DND-41 (cell line): ENCODE measurements at regions not wholly inside any gene's neighbourhood (a gene's known extent, or its start where the extent isn't known, plus 50 kb on each side); places are given as distances from the start of the nearest gene placed in this dataset.

Experiments used
- ATAC-seq: fragments of 200-7000 bp; cut with Tn5 transposase; 3 replicates; pipeline ENCODE4 v1.9.1; 2021; ENCODE audit warnings: low read depth; ENCODE audit not compliant: insufficient read depth
- DNase-seq: peaks from one replicate; pipeline ENCODE4 v3.0.0-alpha.2; 2020
- H2AFZ ChIP-seq: 2 replicates; pipeline ENCODE4 v1.6.0; 2012; ENCODE audit warnings: low read depth, low read length
- H3K27ac ChIP-seq: 2 replicates; pipeline ENCODE4 v1.5.1; 2012; ENCODE audit warnings: low read length, inconsistent platforms
- H3K27me3 ChIP-seq: fragments of 200-600 bp; sonication (generic); 2 replicates; pipeline ENCODE4 v1.6.0; 2012; ENCODE audit warnings: low read length, mild to moderate bottlenecking, inconsistent platforms; ENCODE audit not compliant: insufficient read depth, poor library complexity
- H3K36me3 ChIP-seq: 2 replicates; pipeline ENCODE4 v1.5.1; 2012; ENCODE audit warnings: low read length, inconsistent platforms; ENCODE audit not compliant: insufficient read depth
- H3K4me1 ChIP-seq: 2 replicates; pipeline ENCODE4 v1.5.1; 2012; ENCODE audit warnings: mild to moderate bottlenecking, low read length; ENCODE audit not compliant: insufficient read depth
- H3K4me2 ChIP-seq: 2 replicates; pipeline ENCODE4 v1.6.0; 2012; ENCODE audit warnings: mild to moderate bottlenecking, moderate library complexity, low read length, inconsistent platforms; ENCODE audit not compliant: insufficient read depth
- H3K4me3 ChIP-seq, 2 experiments: fragments of 200-600 bp in 1 of 2; shearing (Covaris generic) in 1 of 2; 2 replicates each; pipeline ENCODE4 v1.5.1; 2012 to 2016; ENCODE audit warnings: inconsistent platforms in 2 of 2, low read length in 2 of 2, mild to moderate bottlenecking in 2 of 2, low read depth in 1 of 2, moderate library complexity in 1 of 2
- H3K79me2 ChIP-seq: 2 replicates; pipeline ENCODE4 v1.6.0; 2012; ENCODE audit warnings: low read length, inconsistent platforms; ENCODE audit not compliant: insufficient read depth
- H3K9ac ChIP-seq: 2 replicates; pipeline ENCODE4 v1.6.0; 2012; ENCODE audit warnings: low read depth, mild to moderate bottlenecking, inconsistent platforms, low read length, moderate library complexity
- H3K9me3 ChIP-seq: 2 replicates; pipeline ENCODE4 v1.5.1; 2012; ENCODE audit warnings: low read length, moderate library complexity, mild to moderate bottlenecking, inconsistent platforms; ENCODE audit not compliant: insufficient read depth, severe bottlenecking
- H4K20me1 ChIP-seq: 2 replicates; pipeline ENCODE4 v1.6.0; 2012; ENCODE audit warnings: low read length; ENCODE audit not compliant: insufficient read depth
- EZH2 ChIP-seq: IDR thresholded peaks from 3 replicates; pipeline ENCODE4 v1.6.1; 2012; ENCODE audit warnings: borderline replicate concordance, low read depth, mild to moderate bottlenecking, moderate library complexity, low read length, inconsistent platforms; ENCODE audit not compliant: severe bottlenecking
- TF ChIP-seq, protein P1 (sequence below): IDR thresholded peaks from 2 replicates; pipeline ENCODE4 v1.5.1; 2012; ENCODE audit warnings: borderline replicate concordance, low read length, moderate library complexity, mild to moderate bottlenecking; ENCODE audit not compliant: poor library complexity, severe bottlenecking; ENCODE audit errors: extremely low read depth

DNA sequence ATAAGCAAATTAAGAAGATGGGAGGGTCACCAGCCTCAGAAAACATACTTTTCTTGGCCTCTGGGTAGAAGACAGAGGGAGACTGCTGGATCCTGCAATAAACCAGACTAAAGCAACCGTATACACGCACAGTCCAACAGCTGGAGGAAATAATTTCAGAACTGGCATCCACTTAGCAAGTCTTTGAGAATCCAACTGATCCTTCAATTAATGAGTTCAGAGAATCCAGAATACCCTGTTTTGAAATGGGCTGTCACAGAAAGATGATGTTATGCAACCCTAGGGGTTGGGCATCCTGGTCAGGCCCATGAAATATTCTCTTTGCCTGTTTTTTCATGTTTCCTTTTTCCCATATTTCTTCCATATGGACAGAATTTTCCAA lies 134.0 kb upstream of the MAGI3 start:
- ATAC-seq (no peak), DNase-seq (no peak)
- H3K9ac ChIP-seq, result no peak overlapping the region
- no peaks in the 10 kb centered on the region for H4K20me1 ChIP-seq
- H3K27me3 ChIP-seq, result peaks cover 16% of the 10 kb centered on the region
- H3K4me2 ChIP-seq, result no peak overlapping the region
- no peaks in the 10 kb centered on the region for H3K9me3 ChIP-seq
- no peaks in the 10 kb centered on the region for H3K79me2 ChIP-seq
- H3K36me3 ChIP-seq, result no peaks in the 10 kb centered on the region
- TF ChIP-seq EZH2, result no peak
- TF ChIP-seq, protein P1, sequence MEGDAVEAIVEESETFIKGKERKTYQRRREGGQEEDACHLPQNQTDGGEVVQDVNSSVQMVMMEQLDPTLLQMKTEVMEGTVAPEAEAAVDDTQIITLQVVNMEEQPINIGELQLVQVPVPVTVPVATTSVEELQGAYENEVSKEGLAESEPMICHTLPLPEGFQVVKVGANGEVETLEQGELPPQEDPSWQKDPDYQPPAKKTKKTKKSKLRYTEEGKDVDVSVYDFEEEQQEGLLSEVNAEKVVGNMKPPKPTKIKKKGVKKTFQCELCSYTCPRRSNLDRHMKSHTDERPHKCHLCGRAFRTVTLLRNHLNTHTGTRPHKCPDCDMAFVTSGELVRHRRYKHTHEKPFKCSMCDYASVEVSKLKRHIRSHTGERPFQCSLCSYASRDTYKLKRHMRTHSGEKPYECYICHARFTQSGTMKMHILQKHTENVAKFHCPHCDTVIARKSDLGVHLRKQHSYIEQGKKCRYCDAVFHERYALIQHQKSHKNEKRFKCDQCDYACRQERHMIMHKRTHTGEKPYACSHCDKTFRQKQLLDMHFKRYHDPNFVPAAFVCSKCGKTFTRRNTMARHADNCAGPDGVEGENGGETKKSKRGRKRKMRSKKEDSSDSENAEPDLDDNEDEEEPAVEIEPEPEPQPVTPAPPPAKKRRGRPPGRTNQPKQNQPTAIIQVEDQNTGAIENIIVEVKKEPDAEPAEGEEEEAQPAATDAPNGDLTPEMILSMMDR, result no peak
- no peaks in the 10 kb centered on the region for H3K4me1 ChIP-seq
- no peak overlapping the region for H3K27ac ChIP-seq
- H2AFZ ChIP-seq, result no peak overlapping the region
- no peak overlapping the region for H3K4me3 ChIP-seq

DNA sequence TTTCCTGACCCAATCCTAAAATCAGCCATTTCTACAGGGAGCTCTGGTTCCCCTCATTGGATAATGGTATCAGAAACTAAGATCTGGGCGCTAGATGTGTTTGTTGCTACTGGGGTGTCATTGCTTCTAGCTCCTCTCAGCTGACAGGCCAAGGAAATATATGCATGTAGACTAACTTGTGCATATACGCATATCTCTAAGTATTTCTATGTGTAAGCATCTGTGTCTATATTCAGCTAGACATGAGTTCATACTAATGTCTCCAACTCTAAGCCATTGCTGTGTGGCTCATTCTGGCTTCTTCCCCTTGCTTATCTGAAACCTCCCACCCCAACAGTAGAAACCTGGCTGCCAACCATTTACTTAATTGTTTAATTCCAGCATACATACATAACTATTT lies 130.3 kb upstream of the MAGI3 start:
- H2AFZ ChIP-seq, result no peak overlapping the region
- DNase-seq (no peak), ATAC-seq (no peak)
- TF ChIP-seq EZH2, result no peak
- TF ChIP-seq, protein P1, result no peak
- no peaks in the 10 kb centered on the region for H3K4me1 ChIP-seq
- no peak overlapping the region for H3K4me3 ChIP-seq
- H3K9ac ChIP-seq, result no peak overlapping the region
- no peaks in the 10 kb centered on the region for H4K20me1 ChIP-seq
- H3K36me3 ChIP-seq, result no peaks in the 10 kb centered on the region
- H3K27ac ChIP-seq, result no peak overlapping the region
- H3K9me3 ChIP-seq, result no peaks in the 10 kb centered on the region
- H3K27me3 ChIP-seq, result peaks cover 16% of the 10 kb centered on the region
- no peaks in the 10 kb centered on the region for H3K79me2 ChIP-seq
- H3K4me2 ChIP-seq, result no peak overlapping the region

DNA sequence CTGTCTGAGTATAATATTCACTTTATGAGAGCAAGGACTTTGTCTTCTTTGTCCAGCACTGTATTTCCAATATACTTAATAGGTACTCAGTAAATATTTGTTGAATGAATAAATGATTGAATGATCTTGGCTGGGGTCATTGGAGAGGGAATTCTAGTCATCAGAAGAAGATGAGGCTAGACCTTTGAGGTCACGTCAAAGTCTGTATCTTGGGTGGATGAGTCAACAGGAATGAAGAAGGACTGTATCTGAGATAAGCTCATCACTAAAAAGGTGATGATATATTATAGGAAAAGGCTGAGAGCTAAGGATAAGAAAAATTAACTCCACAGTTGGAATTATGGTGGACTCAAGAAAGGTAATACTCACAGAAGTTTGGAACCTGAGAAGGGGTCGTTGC lies 125.1 kb upstream of the MAGI3 start:
- Histone ChIP-seq H3K9ac (no peak overlapping the region), H3K4me1 (no peaks in the 10 kb centered on the region), H3K27me3 (peaks cover 6% of the 10 kb centered on the region), H3K79me2 (no peaks in the 10 kb centered on the region), H3K36me3 (no peaks in the 10 kb centered on the region), H3K4me3 (no peak overlapping the region), H2AFZ (no peak overlapping the region), H3K27ac (no peak overlapping the region), H3K9me3 (no peaks in the 10 kb centered on the region), H3K4me2 (no peak overlapping the region), H4K20me1 (no peaks in the 10 kb centered on the region)
- DNase-seq (no peak), ATAC-seq (no peak)
- TF ChIP-seq, protein P1, result no peak

DNA sequence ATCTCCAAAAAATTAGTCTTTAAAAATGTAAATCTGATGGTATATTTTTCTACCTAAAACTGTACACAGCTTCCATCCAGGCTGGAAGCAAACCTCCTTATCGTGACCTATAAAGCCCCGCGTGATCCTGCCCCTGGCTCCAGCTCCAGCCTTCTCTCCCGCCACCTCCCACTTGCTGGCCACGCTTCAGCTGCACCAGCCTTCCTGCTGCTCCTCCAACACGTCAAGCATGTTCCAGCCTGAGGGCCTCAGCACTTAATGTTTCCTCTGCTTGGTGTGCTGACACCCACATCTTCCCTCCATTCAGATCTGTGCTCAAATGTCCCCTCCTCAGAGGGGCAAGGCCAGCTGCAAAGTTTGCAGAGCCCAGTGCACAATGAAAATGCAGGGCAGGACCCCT lies 123.5 kb upstream of the MAGI3 start:
- Histone ChIP-seq H4K20me1 (no peaks in the 10 kb centered on the region), H3K79me2 (no peaks in the 10 kb centered on the region), H2AFZ (no peak overlapping the region), H3K4me3 (no peak overlapping the region), H3K9ac (no peak overlapping the region), H3K27ac (no peak overlapping the region), H3K27me3 (peaks cover 3% of the 10 kb centered on the region), H3K9me3 (no peaks in the 10 kb centered on the region), H3K36me3 (no peaks in the 10 kb centered on the region), H3K4me1 (no peaks in the 10 kb centered on the region), H3K4me2 (no peak overlapping the region)
- TF ChIP-seq, protein P1, result no peak
- no peak for TF ChIP-seq EZH2
- no peak for DNase-seq
- no peak for ATAC-seq
